ENCODE measurements at regions not wholly inside any gene's neighbourhood (a gene's known extent, or its start where the extent isn't known, plus 50 kb on each side); places are given as distances from the start of the nearest gene placed in this dataset.

- Histone ChIP-seq H3K4me1 (peaks cover 0 to 5% (median 0%) of the 10 kb centered on the region in 3 donors), H3K36me3 (no peaks in the 10 kb centered on the region), H3K27ac (no peak overlapping the region), H3K4me3 (no peak overlapping the region), H3K9me3 (no peaks in the 10 kb centered on the region), H3K27me3 (no peaks in the 10 kb centered on the region)
- intact Hi-C loops (cut with DNase I), result no loop called here
- ATAC-seq (no peak), DNase-seq (no peak), FAIRE-seq (no peak)
- no peak for TF ChIP-seq CTCF (IDR thresholded peaks at IDR 0.05)
These were observed 245.6 kb upstream of the PEX5L start for GRCh38 chr3:180282386-180282785.

- no peak for TF ChIP-seq CTCF (IDR thresholded peaks at IDR 0.05)
- Histone ChIP-seq H3K9me3 (no peaks in the 10 kb centered on the region), H3K4me3 (no peak overlapping the region), H3K36me3 (no peaks in the 10 kb centered on the region), H3K27ac (no peak overlapping the region), H3K4me1 (peaks cover 0 to 5% (median 0%) of the 10 kb centered on the region in 3 donors), H3K27me3 (no peaks in the 10 kb centered on the region)
- intact Hi-C loops (cut with DNase I), result no loop called here
- no peak for FAIRE-seq
- 36 to 41% methylated on average over 3 of the region's 3 CpGs for WGBS, 2 donors
- no peak for DNase-seq
- ATAC-seq, result peak in 1 of 4 donors; percentile 45
These were observed 246.5 kb upstream of the PEX5L start for GRCh38 chr3:180283251-180283650.

GRCh38 chr3:180284331-180285110, 247.8 kb upstream of the PEX5L start:
- FAIRE-seq (no peak), DNase-seq (no peak), ATAC-seq (no peak)
- no peak overlapping the region for H3K4me3 ChIP-seq
- no peaks in the 10 kb centered on the region for H3K36me3 ChIP-seq
- intact Hi-C loops (cut with DNase I), result no loop called here
- no peaks in the 10 kb centered on the region for H3K9me3 ChIP-seq
- H3K27me3 ChIP-seq, result no peaks in the 10 kb centered on the region
- no peak for TF ChIP-seq CTCF (IDR thresholded peaks at IDR 0.05)
- no peaks in the 10 kb centered on the region for H3K4me1 ChIP-seq
- WGBS, 2 donors, result 87 to 91% methylated on average over 2 of the region's 2 CpGs
- no peak overlapping the region for H3K27ac ChIP-seq

GRCh38 chr3:180287703-180288102, 251.0 kb upstream of the PEX5L start:
- intact Hi-C loops (cut with DNase I), result no loop called here
- DNase-seq (no peak), ATAC-seq (no peak), FAIRE-seq (no peak)
- no peaks in the 10 kb centered on the region for H3K27me3 ChIP-seq
- no peaks in the 10 kb centered on the region for H3K4me1 ChIP-seq
- H3K9me3 ChIP-seq, result no peaks in the 10 kb centered on the region
- no peak overlapping the region for H3K4me3 ChIP-seq
- no peak overlapping the region for H3K27ac ChIP-seq
- no peak for TF ChIP-seq CTCF (IDR thresholded peaks at IDR 0.05)
- no peaks in the 10 kb centered on the region for H3K36me3 ChIP-seq

- Histone ChIP-seq H3K27ac (no peak overlapping the region), H3K9me3 (no peaks in the 10 kb centered on the region), H3K4me1 (peaks cover 0 to 4% (median 0%) of the 10 kb centered on the region in 3 donors), H3K36me3 (no peaks in the 10 kb centered on the region), H3K4me3 (no peak overlapping the region), H3K27me3 (no peaks in the 10 kb centered on the region)
- ATAC-seq, result no peak
- intact Hi-C loops (cut with DNase I), result no loop called here
- 89 to 90% methylated on average over 2 of the region's 2 CpGs for WGBS, 2 donors
- FAIRE-seq, result no peak
- no peak for TF ChIP-seq CTCF (IDR thresholded peaks at IDR 0.05)
- DNase-seq, result no peak
These were observed 252.1 kb upstream of the PEX5L start for GRCh38 chr3:180288816-180289215.
